Cortex of kidney (tissue), 1 donor: ENCODE measurements at regions not wholly inside any gene's neighbourhood (a gene's known extent, or its start where the extent isn't known, plus 50 kb on each side); places are given as distances from the start of the nearest gene placed in this dataset.
"Not testable (repeated sequence)": the region's sequence is repeated elsewhere in the genome, so short reads cannot be mapped to it uniquely, and the experiment has no call there.

Source experiments
- DNase-seq: peaks from one replicate; lab custom pipeline; 2025; lab: John Stamatoyannopoulos, UW

- not testable (repeated sequence) for DNase-seq
These were observed 540.3 kb downstream of the TMTC2 start for GRCh38 chr12:83226960-83227359.

GRCh38 chr12:83225806-83226205 is 539.1 kb downstream of the TMTC2 start:
- no peak for DNase-seq

GRCh38 chr12:83224012-83224411 is 537.3 kb downstream of the TMTC2 start:
- no peak for DNase-seq

- no peak for DNase-seq
These were observed 534.1 kb downstream of the TMTC2 start for GRCh38 chr12:83220774-83221173.

- DNase-seq = no peak
These were observed 529.5 kb downstream of the TMTC2 start for GRCh38 chr12:83216230-83216629.

GRCh38 chr12:83214185-83214584 is 527.5 kb downstream of the TMTC2 start:
- DNase-seq = no peak

GRCh38 chr12:83210933-83211332 is 524.2 kb downstream of the TMTC2 start:
- DNase-seq = no peak

GRCh38 chr12:83199069-83199468 is 512.4 kb downstream of the TMTC2 start:
- no peak for DNase-seq

- no peak for DNase-seq
These were observed 511.7 kb downstream of the TMTC2 start for GRCh38 chr12:83198291-83199015.

- no peak for DNase-seq
These were observed 510.8 kb downstream of the TMTC2 start for GRCh38 chr12:83197483-83197914.

GRCh38 chr12:83196694-83197350 is 510.1 kb downstream of the TMTC2 start:
- DNase-seq = no peak

GRCh38 chr12:83190631-83191390 is 504.1 kb downstream of the TMTC2 start:
- DNase-seq = no peak

- no peak for DNase-seq
These were observed 499.7 kb downstream of the TMTC2 start for GRCh38 chr12:83186419-83186818.

- DNase-seq = no peak
These were observed 498.5 kb downstream of the TMTC2 start for GRCh38 chr12:83185241-83185640.
